Stimulated activated CD4-positive, alpha-beta T cell treated with anti-CD3 and anti-CD28 coated beads, Interleukin-12 subunit alpha, Interleukin-12 subunit beta, amount 100 ng/mL, for 48 hours (primary cell): ENCODE measurements at regions not wholly inside any gene's neighbourhood (a gene's known extent, or its start where the extent isn't known, plus 50 kb on each side); places are given as distances from the start of the nearest gene placed in this dataset.

ENCODE experiments used
- DNase-seq, 3 donors: peaks; one replicate each; pipeline ENCODE4 v3.0.0-alpha.2; 2020; ENCODE audit warnings: low read depth in 2 of 3, low spot score in 1 of 3

DNA sequence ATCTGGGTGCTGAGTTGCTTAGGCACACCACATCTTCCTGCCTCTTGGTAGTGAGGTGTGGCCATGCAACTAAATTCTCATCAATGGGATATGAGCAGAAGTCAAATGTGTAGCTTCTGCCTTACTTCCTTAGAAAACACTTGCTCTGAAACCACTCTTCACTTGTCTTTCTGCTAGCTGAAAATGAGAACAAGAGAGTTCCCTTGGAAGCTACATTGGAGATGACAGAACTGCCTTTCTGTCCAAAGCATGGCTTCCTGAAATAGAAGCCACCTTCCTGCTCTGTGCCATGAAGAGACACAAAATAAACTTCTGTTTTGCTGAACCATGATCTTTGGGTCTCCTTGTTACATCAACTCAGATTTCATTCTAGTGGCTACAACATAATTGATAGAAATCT lies 659.9 kb downstream of the IRS1 start:
- DNase-seq = no peak

DNA sequence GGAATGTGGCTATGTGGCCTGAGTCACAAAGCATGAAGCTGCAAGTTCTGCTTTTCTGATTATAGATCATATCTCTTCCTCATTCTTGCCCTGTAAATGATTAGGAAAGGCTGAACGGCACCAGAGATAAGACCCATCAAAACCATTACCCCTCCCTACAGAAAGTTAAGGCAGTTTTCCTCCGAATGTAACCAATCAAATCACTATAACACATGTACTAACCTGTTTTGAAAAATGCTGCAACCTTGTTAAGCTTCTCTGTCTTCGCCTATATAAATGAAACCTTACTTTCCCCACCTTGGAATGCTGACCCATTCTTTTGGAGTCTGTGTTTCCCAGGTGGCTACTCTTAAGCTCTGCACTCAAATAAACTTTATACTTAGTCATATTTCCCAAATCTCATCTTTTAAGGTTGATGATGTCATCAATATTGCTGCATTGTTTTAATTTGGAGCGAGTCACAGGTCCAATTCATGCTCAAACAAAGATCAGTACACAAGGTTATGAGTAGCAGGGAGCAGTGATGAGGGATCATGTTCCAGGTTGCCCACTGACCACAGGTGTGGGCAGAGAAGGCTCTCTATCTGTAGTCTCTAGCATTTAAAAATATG lies 662.3 kb downstream of the IRS1 start:
- DNase-seq = no peak

DNA sequence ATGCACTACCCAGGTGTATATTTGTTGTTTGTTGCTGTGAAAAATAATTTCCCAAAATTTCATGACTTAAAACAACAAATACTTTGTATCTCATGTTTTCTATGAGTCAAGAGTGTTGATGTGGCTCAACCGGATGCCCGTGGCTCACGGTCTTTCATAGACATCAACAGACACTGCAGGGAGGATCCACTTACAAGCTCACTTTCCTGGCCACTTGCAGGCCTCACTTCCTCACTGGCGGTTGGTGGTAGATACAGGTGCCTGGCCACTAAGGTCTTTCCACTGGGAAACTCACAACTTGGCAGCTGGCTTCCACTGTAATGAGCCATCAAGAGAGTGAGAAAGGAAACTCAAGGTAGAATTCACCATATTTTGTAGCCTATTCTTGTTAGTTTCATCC lies 662.9 kb downstream of the IRS1 start:
- no peak for DNase-seq

DNA sequence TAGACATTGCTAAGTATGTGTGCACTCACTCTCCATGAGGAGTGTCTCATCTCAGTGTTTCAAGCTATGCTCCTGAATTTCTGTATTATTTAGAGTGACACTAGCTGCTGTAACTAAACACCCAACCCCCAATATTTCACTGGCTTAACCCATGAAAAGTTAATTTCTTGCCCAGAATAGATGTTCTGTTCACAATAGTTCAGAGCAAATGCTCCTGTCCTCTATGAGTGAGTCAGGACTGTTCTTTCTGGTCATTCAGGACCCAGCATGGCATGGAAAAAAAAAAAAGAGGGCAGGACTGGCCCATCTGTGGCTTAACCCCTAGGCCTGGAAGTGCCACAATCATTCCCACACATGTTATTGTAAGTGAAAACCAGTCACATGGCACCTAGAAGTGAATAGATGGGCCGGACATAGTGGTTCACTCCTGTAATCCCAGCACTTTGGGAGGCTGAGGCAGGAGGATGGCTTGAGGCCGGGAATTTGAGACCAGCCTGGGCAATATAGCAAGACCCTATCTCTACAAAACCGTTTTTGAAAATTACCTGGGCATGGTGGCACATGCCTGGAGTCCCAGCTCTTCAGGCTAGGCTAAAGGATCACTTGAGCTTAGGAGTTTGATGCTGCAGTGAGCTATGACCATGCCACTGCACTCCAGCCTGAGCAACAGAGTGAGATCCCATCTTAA lies 663.6 kb downstream of the IRS1 start:
- DNase-seq = no peak

DNA sequence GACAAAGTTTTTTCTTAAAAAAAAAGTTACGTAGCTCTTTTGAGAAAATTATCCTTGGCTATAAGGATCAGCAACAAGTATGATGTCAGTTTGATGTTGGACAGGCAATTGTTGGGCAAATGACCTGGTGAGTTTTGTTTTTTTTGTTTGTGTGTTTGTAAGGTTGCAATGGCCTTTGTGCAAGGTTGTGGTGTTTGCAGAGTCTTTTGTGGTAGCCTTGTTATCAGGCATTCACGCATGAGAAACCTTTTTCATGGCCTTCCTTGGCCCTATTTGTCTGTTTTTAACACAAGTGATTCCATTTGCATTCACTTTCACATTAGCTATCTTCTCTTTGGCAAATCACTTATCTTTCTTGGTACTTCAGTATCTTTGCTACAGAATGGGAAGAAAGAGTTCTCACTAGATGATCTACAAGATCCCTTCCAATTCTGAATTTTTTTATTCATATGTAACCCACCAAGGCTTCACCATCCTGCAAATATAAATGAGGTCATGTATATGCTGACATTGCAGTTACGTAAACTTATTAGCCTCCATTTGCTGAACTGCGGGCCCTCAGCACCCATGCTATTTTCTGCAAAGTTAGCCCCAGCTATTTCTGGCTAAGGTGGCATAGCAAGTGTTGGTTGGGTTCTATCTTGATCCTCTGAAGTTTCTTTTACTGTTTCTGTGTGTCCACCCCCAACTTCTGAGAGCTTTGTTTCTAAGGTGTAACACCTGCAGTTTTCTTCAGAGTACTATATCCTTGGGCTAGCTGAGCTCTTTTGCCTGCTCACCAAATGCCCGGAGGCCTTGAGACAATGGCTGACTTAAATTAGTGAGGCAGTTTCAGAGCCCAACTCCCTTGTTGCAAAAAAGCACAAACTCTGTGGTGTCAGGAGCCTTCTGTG lies 667.1 kb downstream of the IRS1 start:
- DNase-seq = no peak

DNA sequence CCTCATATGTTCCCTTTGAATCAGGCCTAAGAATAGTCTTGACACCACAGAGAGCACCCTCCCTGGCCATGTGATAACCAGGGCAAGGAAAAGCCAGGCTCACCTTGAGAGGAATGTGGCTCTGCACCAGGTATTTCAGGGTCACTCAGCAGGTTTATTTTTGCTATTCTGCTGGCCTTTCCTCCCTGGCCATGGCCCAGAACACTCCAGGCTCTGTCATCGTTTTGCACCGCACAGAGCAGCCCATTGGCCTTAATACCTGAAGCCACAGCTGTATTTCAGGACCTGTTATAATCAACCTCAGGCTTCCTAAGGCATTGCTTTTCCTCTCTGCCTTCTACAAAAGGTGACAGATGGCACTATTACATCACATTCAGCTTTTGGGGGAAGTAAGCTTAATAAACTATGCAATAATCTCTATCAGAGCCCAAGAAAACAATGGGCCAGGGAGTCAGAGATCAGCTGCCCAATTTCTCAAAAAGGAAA lies 668.3 kb downstream of the IRS1 start:
- no peak for DNase-seq

DNA sequence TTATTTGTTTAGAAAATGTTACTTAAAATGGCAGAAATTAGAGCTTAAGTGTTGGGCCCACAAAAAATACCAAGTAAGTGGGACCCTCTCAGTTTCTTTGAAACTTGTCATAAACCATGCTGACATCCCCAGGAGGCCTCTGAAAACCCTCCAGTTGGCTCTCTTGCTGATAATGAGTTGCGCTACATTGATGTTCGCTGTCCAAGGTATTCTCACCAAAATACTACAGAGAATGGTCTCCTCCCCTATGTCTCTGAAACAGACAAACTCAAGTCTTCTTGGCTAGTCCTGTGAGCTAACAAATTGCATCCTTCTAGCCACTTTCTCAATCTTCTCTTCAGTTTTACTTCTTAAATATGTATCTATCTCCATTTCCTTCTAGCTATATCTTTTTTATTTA lies 669.4 kb downstream of the IRS1 start:
- DNase-seq = no peak

DNA sequence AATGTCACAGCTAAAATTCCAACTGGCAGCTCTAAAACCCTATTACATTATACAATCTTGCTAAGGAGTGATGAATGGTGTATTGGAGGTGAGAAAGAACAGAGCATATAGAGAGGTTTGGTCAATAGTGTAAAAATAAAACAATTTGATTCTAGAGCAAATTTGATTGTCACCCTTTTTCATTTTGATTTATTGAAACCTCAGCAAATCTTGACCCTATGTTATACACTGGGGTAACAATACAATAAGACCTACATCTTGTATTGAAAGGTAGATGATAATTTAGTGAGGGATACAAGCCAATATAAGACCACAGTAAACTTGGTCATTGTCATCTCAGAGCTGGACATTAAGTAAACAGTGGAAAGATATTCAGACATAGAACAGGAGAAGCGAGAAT lies 671.9 kb downstream of the IRS1 start:
- no peak for DNase-seq

DNA sequence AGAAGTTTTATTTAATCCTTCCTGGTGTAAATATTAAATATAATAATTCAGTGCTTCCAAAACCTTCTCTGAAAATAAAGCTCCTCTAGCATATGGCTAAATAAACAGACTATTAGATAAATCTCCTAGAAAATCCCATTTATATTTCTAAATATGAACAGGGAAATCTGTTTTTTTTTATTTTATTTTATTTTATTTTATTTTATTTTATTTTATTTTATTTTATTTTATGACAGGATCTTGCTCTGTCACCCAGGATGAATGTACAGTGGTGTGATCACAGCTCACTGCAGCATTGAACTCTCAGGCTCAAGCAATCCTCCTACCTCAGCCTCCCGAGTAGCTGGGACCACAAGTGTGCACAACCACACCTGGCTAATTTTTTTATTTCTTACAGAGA lies 673.5 kb downstream of the IRS1 start:
- no peak for DNase-seq

DNA sequence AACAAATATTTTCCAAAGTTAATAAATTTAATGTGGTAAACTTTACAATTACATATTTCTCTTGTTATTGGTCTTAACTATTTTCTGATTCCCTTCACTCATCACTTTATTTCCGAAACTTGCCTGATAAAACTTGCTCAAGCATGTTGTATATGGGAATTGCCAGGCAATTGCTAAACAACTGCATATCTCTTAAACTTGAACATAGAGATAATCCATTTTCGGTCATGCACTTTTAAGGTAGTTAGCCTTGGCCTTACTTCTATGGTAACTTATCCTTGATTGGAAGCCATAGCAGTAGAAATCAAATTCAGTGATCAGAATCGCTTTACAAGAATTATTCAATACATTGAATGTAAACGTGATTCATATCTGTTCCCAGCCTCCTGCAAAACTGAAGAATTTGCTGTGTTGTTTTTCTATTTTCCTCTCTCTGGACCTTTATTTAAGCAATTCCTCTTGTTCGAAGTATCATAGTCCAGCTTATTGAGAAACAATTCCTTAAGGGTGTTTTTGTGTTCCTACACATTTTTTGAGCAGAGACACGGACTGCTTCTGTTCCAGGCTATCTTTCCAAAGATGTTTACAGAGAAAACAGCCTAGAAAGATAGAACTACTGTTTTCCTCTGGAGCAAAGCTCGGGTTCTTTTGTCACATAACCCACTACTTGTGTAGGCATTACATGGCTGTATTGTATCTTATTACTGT lies 674.3 kb downstream of the IRS1 start:
- no peak for DNase-seq

DNA sequence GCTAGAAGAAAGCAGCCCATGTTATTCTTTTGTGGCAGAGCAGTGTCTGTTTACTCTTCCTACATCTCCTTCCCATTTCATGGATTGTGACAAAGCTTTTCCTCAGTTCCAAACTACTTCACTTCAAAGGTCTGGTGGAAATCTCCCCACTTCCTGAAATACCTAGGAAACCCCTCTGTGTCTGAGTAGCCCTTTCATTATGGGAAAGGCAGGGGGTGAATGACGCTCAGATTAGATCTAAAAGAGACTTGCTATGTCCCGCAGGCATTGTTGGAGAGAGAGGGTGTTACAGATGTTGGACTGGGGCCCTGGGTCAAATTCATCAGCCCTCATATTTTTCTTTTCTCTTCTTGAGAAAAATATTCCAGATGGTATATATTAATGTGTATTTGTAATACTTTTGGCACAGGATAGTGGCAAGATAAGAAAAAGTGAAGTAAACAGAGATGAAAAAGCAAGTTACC lies 675.0 kb downstream of the IRS1 start:
- no peak for DNase-seq

DNA sequence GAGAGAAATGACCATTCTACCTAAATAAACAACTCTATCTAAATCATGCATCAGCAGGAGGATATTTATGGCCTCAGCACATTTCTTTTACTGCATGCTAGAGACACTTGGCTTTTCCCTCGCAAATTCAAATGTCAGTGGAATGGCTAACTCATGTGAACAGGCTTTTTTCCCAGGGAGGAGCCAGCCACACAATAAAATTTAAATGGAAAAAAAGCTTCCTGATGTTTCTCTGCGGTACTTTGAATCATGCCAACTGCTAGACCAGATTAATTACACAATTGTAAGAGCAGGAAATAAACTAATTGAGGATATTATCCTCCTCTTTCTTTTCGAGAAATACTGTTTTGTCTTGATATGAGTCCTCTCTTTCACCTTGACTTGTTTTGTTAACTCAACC lies 676.3 kb downstream of the IRS1 start:
- no peak for DNase-seq

DNA sequence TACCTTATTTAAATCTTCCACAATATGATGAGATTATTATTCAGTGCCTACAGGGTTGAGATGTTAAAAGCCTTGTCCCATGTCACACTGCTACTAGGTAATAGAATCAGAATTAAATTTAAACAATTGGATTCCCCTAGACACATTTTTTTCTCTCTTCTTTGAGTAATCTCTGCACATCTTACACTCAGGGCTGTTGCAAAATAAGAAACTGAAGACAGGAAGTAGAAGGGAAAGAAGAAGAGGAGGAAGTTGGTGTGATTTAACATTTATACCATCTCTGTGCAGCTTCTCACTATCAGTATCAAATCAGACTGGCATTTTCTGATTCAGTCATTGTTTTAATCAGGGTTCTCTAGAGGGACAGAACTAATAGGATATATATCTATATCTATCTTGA lies 677.6 kb downstream of the IRS1 start:
- no peak for DNase-seq

DNA sequence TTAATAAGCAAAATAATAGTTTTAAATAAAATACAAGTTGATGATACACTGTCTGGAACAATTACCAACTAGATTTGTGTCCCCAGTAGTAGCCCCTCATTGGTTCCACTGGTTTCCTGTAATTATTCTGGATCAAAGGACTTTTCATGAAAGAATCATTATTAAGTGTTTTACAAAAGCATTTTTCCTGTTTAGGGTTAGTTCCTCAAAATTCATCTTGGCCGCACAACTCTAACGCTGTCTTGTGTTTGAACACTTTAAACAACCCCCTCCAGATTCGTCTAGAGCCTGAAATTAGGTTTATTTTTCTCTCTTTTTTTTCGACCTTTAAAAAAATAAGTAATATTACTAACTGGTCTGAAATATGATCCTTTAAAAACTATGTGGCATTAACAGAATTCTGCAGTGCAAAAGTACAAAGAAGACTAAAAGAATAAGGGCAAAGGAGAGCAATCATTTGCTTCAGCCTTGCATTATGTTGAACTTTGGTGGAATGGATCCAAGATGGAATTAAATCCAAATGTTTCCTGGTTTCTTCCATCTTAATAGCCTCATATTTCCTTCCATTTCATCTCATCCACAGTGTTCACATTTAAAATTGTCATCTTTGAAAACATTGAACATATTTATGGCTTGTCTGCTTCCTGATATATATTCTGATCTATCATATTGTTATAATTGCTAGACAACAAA lies 678.4 kb downstream of the IRS1 start:
- no peak for DNase-seq

DNA sequence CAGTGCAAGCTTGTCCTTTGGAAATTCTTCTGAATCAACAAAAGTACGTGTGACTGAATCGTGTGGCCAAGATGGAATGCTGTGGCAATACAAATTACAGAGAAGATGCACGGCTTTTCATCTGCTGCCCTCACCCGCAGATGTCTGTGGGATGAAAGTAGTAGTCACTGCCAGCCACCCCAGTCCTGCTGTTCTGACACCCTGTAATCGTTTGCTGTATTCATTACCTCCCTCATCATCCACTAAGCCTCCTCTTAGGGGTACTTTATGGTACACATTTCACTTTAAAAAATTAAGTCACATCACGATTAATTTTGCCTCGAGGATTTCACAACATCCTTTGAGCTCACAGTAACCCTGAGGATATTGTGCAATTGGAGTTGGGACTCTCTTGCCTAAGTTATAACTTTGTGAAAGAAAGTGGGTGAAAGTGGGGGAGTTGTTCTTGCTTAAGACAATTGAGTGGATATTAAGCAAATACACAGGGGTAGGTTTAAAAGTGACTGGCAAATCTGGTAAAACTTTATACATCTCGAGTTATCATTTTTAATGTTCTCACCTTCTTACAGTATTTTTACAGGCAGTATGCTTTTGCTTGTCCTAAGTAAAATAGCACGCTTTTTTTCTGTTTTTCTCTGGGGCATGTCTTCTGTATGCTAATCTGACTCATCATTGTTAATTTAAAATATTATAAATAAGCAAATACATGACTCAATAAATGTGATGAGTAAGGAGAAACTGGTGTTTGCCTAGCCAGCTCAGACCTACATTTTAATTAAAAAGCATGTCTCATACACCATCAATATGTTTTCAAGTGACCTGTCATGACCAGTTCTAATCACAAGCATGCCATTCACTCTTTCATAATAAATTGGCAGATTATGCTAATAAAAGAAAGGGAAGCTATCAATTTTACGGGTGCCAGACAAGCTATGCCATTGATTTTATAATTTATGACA lies 680.9 kb downstream of the IRS1 start:
- DNase-seq = no peak

DNA sequence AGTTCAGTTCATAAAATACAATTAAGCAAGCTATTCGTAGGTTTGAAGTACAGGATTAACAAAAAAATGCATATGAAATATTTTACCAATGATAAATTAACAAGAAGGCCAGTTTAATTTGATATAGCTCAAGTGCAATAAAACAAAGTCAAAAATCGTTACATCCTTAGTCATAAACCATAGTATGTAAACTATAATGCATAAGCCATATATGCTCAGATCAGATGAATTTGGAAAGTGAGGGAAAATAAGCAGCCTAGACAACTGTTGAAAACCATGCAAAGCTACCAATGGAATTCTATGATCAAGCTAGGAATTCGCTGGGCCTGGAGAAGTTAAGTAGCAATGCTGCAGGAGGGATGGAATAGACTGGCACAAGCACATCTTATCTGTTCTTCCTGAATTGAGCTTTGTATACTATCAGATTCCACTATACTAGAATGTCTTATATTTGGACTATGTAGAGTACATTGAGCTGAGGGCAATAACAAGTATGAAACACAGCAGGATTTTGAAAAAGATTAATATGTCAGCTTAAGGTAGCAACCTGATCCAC lies 682.0 kb downstream of the IRS1 start:
- DNase-seq = no peak

DNA sequence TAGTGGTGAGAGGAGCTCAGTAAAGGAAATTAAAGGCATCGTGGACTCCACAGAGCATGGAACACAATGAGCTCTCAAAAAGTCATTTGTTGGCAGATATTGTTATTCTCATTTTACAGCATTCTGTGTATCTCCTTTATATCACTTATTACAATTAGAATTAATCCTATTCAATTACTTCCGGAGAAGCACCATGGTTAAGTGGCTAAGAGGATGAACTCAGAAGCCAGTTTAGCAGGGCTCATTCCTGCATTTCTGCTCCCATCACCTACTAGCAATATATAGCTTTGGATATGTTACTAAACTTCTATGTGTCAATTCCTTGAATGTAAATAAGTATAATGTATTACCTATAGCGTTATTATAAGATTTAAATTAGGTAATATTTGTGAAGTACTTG lies 683.3 kb downstream of the IRS1 start:
- no peak for DNase-seq

DNA sequence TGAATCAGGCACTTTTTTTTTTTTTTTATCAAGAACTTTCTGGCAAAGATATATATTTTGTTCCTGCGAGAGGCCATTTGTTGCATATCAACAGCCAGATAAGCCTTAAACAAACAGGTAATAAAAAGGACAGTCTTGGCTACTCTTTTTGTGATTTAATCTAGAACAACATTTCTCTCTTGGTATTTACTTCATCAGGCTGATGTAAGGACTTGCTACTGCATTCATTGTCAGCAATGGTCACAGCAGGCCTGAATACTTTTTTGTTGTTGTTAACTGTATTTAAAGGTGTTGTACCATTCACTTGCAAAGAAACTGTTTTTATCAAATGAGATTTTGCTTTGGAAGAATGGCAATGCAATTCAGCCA lies 683.8 kb downstream of the IRS1 start:
- DNase-seq = no peak

DNA sequence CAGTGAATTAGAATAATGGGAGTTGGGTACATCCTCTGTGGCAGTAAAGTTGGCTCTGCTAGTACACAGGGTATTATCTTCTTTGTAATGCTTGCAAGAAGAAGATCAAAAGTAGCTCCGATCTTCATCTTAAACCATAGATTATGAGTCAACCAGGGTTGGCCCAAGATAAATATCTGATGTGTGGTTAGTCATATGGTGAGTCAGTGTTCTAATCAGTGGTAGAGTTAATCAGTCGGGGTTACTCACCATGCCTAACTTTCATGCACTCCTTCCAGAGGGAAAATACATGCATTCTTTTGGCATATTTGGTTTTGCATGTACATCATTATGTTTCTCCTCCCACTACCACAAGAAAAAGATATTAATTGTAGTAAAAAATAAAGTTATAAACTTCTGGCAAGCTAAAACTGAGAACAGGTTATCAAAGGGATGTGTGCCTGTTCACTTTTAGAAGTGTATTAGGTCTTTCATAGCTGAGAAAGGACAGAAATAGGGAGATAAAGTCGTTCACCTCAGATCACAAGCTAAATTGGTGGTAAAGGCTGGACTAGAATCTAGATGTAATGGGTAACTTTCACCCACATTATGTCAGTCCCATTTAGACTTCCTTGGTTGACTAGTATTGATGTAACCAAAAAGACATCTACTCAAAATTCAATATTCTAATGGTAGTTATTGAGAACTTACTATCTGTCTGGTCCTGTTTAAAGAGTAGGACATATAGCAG lies 684.4 kb downstream of the IRS1 start:
- DNase-seq = no peak
